ENCODE measurements at regions not wholly inside any gene's neighbourhood (a gene's known extent, or its start where the extent isn't known, plus 50 kb on each side); places are given as distances from the start of the nearest gene placed in this dataset.

- no peak for DNase-seq (ENCODE audit: low read depth, low spot score)
These were observed 267.8 kb upstream of the NCAM2 start for GRCh38 chr21:20730441-20730840.

GRCh38 chr21:20735257-20735656, 263.0 kb upstream of the NCAM2 start:
- DNase-seq (ENCODE audit: low read depth, low spot score), result no peak

GRCh38 chr21:20737227-20737913, 260.8 kb upstream of the NCAM2 start:
- DNase-seq (ENCODE audit: low read depth, low spot score), result no peak

GRCh38 chr21:20739421-20739820, 258.8 kb upstream of the NCAM2 start:
- DNase-seq (ENCODE audit: low read depth, low spot score), result no peak

GRCh38 chr21:20741445-20741844, 256.8 kb upstream of the NCAM2 start:
- DNase-seq (ENCODE audit: low read depth, low spot score), result no peak

GRCh38 chr21:20760221-20760620, 238.0 kb upstream of the NCAM2 start:
- no peak for DNase-seq (ENCODE audit: low read depth, low spot score)

GRCh38 chr21:20774737-20775136, 223.5 kb upstream of the NCAM2 start:
- no peak for DNase-seq (ENCODE audit: low read depth, low spot score)

- no peak for DNase-seq (ENCODE audit: low read depth, low spot score)
These were observed 218.9 kb upstream of the NCAM2 start for GRCh38 chr21:20779321-20779720.

GRCh38 chr21:20783611-20784010, 214.6 kb upstream of the NCAM2 start:
- DNase-seq (ENCODE audit: low read depth, low spot score), result no peak

- DNase-seq (ENCODE audit: low read depth, low spot score), result no peak
These were observed 208.3 kb upstream of the NCAM2 start for GRCh38 chr21:20789729-20790500.

GRCh38 chr21:20800106-20800505, 198.1 kb upstream of the NCAM2 start:
- DNase-seq (ENCODE audit: low read depth, low spot score), result no peak

GRCh38 chr21:20802201-20802600, 196.0 kb upstream of the NCAM2 start:
- DNase-seq (ENCODE audit: low read depth, low spot score), result no peak

- DNase-seq (ENCODE audit: low read depth, low spot score), result no peak
These were observed 195.5 kb upstream of the NCAM2 start for GRCh38 chr21:20802631-20803260.

GRCh38 chr21:20811702-20812101, 186.5 kb upstream of the NCAM2 start:
- no peak for DNase-seq (ENCODE audit: low read depth, low spot score)

- no peak for DNase-seq (ENCODE audit: low read depth, low spot score)
These were observed 184.1 kb upstream of the NCAM2 start for GRCh38 chr21:20814090-20814489.

- DNase-seq (ENCODE audit: low read depth, low spot score), result no peak
These were observed 175.5 kb upstream of the NCAM2 start for GRCh38 chr21:20822666-20823065.

- no peak for DNase-seq (ENCODE audit: low read depth, low spot score)
These were observed 145.3 kb upstream of the NCAM2 start for GRCh38 chr21:20852866-20853265.

GRCh38 chr21:20856926-20857325, 141.3 kb upstream of the NCAM2 start:
- DNase-seq (ENCODE audit: low read depth, low spot score), result no peak

- no peak for DNase-seq (ENCODE audit: low read depth, low spot score)
These were observed 124.0 kb upstream of the NCAM2 start for GRCh38 chr21:20874202-20874601.

GRCh38 chr21:20875742-20876141, 122.5 kb upstream of the NCAM2 start:
- DNase-seq (ENCODE audit: low read depth, low spot score), result no peak

GRCh38 chr21:20877976-20878375, 120.2 kb upstream of the NCAM2 start:
- DNase-seq (ENCODE audit: low read depth, low spot score), result no peak
